ENCODE measurements at regions not wholly inside any gene's neighbourhood (a gene's known extent, or its start where the extent isn't known, plus 50 kb on each side); places are given as distances from the start of the nearest gene placed in this dataset.

- DNase-seq (no peak), FAIRE-seq (no peak)
- Histone ChIP-seq H3K27ac (ENCODE audit: low read depth in 2 of 2, low read length in 2 of 2) (no peak overlapping the region), H3K9me3 (ENCODE audit: control insufficient read depth in 2 of 3, insufficient read depth in 1 of 3, low read length in 3 of 3) (no peaks in the 10 kb centered on the region), H3K9ac (ENCODE audit: low read length in 3 of 3) (no peak overlapping the region), H3K4me1 (ENCODE audit: control insufficient read depth in 2 of 3, insufficient read depth in 2 of 3, low read depth in 1 of 3, low read length in 3 of 3) (peaks cover 0 to 2% (median 0%) of the 10 kb centered on the region in 3 donors), H3K36me3 (ENCODE audit: control insufficient read depth in 2 of 3, insufficient read depth in 3 of 3, low read length in 3 of 3) (no peaks in the 10 kb centered on the region), H3K4me3 (ENCODE audit: low read length in 3 of 3) (no peak overlapping the region), H3K27me3 (ENCODE audit: control insufficient read depth, insufficient read depth, low read length) (no peaks in the 10 kb centered on the region)
- intact Hi-C loops (cut with DNase I): no loop called here
- no peak for TF ChIP-seq CTCF (IDR thresholded peaks at IDR 0.05; ENCODE audit: borderline replicate concordance, extremely low read depth, insufficient read depth)
These were observed 51.2 kb upstream of the CAPRIN2 start for GRCh38 chr12:30805959-30806358.

Data from kidney (tissue), 13 donors.